T-helper 17 cell (primary cell): ENCODE measurements at regions not wholly inside any gene's neighbourhood (a gene's known extent, or its start where the extent isn't known, plus 50 kb on each side); places are given as distances from the start of the nearest gene placed in this dataset.

Experiments used
- ATAC-seq: fragments of 150-1000 bp; cut with Tn5 transposase; 2 replicates; pipeline ENCODE4 v1.10.0; 2021; ENCODE audit warnings: mild to moderate bottlenecking, moderate library complexity
- DNase-seq, 3 donors: peaks; one replicate each; pipeline versions ENCODE4 v3.0.0 to v3.0.0-alpha.2; 2020 to 2021
- H3K9me3 ChIP-seq: one replicate; pipeline ENCODE4 v1.7.0; 2013; ENCODE audit warnings: low read length, mild to moderate bottlenecking; ENCODE audit not compliant: control insufficient read depth, poor library complexity, severe bottlenecking
- H3K27ac Mint-ChIP-seq: one replicate; pipeline ENCODE4 v1.8.0; 2022; ENCODE audit warnings: mild to moderate bottlenecking, moderate library complexity, mixed read lengths
- H3K27me3 Mint-ChIP-seq: one replicate; pipeline ENCODE4 v1.8.0; 2022; ENCODE audit warnings: mixed read lengths
- H3K36me3 Mint-ChIP-seq: one replicate; pipeline ENCODE4 v1.8.0; 2022; ENCODE audit warnings: low read depth, mixed read lengths
- H3K4me1 Mint-ChIP-seq: one replicate; pipeline ENCODE4 v1.8.0; 2022; ENCODE audit warnings: mild to moderate bottlenecking, mixed read lengths
- H3K4me3 Mint-ChIP-seq: one replicate; pipeline ENCODE4 v1.8.0; 2022; ENCODE audit warnings: mild to moderate bottlenecking, moderate library complexity, mixed read lengths

DNA sequence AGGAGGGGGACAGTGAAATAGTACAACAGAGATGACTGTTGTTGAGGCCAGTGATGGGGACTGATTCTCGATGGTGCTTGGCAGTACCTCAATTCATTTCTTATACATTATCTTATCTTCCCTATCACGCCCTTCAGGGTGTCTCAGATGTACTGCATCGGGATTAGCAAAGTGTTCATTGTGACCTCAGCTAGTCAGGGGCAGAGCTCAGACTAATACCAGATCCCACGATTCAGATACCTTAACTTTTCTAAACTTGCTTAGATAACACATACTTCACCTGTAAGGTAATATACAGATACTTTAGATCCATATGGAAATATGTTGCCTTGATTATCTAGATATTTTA lies 720.6 kb downstream of the EFNB2 start:
- no peak for ATAC-seq
- H3K4me3 Mint-ChIP-seq = no peak overlapping the region
- no peaks in the 10 kb centered on the region for H3K4me1 Mint-ChIP-seq

DNA sequence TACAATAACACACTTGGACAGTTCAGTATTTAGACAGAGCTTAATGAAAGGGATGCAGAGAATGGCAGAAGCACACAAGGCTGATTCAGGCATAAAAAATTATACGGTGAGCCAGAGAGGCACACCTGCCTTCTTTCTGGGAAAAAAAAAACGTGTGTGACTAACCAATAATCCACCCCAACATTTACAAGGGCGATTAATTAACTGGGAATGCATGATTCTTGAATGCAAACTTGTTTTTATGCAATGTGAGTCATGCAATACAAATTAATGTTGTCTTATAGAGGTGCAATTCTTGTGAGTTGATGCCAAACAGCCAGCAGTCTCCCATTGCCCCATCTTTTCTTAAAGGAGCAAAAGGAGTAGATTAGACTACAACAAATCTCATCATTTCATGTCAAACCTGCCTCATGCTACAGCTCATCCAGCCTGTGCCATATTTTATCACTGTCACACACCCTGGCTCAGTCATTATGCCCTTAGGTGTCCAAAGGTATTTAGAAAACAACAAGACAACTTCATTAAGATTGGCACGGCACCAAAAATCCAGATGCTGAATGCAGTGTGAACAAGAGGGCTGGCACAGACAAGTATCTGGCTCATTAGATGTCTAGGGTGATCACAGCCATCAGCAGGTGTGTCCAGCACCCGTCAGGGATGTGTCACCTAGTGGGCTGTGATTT lies 721.1 kb downstream of the EFNB2 start:
- H3K36me3 Mint-ChIP-seq = no peaks in the 10 kb centered on the region
- H3K27me3 Mint-ChIP-seq = peaks cover 6% of the 10 kb centered on the region
- no peak overlapping the region for H3K27ac Mint-ChIP-seq
- H3K4me1 Mint-ChIP-seq = no peaks in the 10 kb centered on the region
- ATAC-seq = no peak
- H3K9me3 ChIP-seq = no peaks in the 10 kb centered on the region
- no peak overlapping the region for H3K4me3 Mint-ChIP-seq
- DNase-seq = no peak

More for the DNA sequence above, 720.6 kb downstream of the EFNB2 start:
- Mint-ChIP-seq H3K36me3 (no peaks in the 10 kb centered on the region), H3K27ac (no peak overlapping the region), H3K27me3 (peaks cover 6% of the 10 kb centered on the region)
- no peaks in the 10 kb centered on the region for H3K9me3 ChIP-seq
- no peak for DNase-seq

DNA sequence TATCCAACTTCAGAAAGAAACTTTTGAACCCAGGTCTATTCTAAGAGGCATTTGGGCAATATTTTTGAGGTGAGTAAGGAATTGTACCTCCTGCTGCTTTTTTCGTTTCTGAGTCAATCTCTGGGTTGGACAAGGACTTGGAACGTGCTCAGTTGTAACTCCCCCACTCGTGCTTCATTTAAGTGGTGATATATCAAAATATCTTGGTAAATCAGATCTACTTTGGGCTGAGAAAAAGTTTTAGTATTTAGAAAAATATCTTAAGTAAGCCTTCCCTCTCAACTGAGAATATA lies 728.9 kb downstream of the EFNB2 start:
- Mint-ChIP-seq H3K36me3 (no peaks in the 10 kb centered on the region), H3K27me3 (no peaks in the 10 kb centered on the region), H3K27ac (no peak overlapping the region), H3K4me3 (no peak overlapping the region), H3K4me1 (no peaks in the 10 kb centered on the region)
- DNase-seq (no peak), ATAC-seq (no peak)
- H3K9me3 ChIP-seq = no peaks in the 10 kb centered on the region

DNA sequence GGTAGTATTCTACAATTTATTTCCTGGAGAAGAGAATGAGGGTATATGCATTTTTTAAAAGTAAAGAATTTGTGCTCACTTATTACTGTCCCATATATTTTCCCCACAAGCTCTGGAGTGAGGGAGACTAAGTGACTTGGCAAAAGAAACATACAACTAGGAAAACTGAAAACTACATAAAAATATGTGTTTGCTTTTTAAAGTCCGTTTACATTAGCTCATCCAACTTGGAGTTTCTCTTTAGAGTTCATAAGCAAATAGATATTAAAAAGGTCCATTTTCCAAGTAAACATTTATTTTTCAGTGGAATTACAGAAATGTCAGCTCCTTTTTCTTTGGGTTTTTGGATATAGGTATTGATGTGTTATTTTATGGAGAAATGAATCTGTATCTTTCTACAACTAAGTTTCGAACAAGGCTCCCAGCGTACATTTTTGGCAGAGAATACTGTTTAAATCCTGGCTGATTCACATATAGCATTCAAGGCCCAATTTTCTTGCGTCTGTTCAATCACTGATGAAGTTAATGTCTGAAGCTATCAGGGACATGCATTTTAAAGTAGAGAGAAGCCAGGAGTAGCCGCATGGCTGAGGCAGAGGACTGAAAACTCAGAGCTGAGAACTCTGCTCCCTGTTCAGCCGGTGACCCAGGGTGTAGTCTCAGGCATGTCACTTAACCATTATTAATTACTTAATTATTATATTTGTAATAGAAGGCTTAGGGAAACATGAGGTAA lies 729.4 kb downstream of the EFNB2 start:
- Mint-ChIP-seq H3K27me3 (no peaks in the 10 kb centered on the region), H3K4me3 (no peak overlapping the region), H3K36me3 (no peaks in the 10 kb centered on the region), H3K27ac (no peak overlapping the region), H3K4me1 (no peaks in the 10 kb centered on the region)
- ATAC-seq = no peak
- no peaks in the 10 kb centered on the region for H3K9me3 ChIP-seq
- DNase-seq = no peak

DNA sequence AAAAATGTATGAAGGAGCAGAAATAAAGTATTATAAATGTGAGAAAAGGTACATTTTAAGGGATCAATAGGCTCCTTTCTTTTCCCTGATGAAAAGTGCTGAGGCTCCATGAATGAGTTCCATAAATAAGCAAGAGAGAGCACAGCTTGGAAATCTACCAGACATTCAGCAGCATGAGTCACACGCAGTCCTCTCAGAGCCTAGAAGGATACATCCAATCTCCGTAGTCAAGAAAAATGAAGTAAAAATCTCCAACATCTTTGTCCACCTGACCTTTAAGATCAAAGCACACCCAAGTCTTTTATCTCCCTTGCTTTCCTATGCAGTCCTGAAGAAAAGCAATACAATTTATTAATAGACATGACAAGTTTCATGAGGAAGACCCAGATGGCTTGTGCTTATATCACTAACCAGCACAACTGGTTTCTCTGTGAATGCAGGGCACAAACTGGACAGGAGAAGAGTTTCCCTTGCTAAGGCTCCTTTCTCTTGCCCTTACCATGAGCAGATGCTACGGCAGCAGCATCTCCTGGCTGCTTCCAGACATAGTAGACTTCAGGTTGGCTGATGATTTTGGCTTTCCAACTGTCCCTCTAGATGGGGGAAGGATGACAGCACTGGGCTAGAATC lies 730.8 kb downstream of the EFNB2 start:
- H3K27ac Mint-ChIP-seq = no peak overlapping the region
- DNase-seq = no peak
- no peaks in the 10 kb centered on the region for H3K36me3 Mint-ChIP-seq
- no peaks in the 10 kb centered on the region for H3K27me3 Mint-ChIP-seq
- no peaks in the 10 kb centered on the region for H3K9me3 ChIP-seq
- no peaks in the 10 kb centered on the region for H3K4me1 Mint-ChIP-seq
- no peak overlapping the region for H3K4me3 Mint-ChIP-seq
- ATAC-seq = no peak

DNA sequence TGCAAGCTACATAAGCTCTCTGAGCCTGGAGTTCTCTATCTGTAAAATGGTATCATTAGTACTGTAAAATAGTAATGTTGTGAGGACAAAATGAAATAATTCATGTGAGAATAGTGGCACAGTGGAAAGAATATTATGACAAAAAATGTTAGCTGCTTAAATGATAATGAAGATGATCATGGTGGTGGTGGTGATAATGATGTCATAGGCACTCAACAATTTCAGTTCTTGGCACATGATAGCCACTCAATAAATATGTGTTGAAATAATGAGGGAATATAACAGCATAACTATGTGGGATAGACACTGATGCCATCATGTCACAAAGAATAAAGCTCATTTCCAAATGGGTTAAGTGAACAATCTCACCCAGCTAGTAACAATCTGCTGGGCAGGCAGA lies 736.3 kb downstream of the EFNB2 start:
- ATAC-seq (no peak), DNase-seq (no peak)
- Mint-ChIP-seq H3K4me1 (no peaks in the 10 kb centered on the region), H3K27me3 (no peaks in the 10 kb centered on the region), H3K4me3 (no peak overlapping the region), H3K36me3 (no peaks in the 10 kb centered on the region), H3K27ac (no peak overlapping the region)
- H3K9me3 ChIP-seq = no peaks in the 10 kb centered on the region

DNA sequence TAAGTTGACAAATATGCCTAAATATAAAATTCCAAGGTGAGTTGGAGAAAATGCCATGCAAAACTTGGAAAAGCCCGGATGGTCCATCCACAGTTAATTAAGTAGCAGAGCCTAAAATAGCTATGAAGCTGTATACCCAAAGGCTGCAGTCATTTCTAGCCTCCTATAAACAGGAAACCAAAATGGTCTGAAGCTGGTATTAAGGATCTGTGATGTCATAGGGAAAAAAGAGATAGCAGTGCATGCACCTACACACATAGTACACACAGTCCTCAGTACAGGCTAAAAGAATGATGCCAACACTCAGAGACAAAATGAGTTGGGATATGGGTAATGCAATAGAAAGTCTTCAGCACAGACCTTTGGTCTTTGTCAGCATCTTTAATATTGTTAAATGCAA lies 736.9 kb downstream of the EFNB2 start:
- ATAC-seq (no peak), DNase-seq (no peak)
- H3K9me3 ChIP-seq = no peaks in the 10 kb centered on the region
- Mint-ChIP-seq H3K4me1 (no peaks in the 10 kb centered on the region), H3K27ac (no peak overlapping the region), H3K4me3 (no peak overlapping the region), H3K27me3 (no peaks in the 10 kb centered on the region), H3K36me3 (no peaks in the 10 kb centered on the region)

DNA sequence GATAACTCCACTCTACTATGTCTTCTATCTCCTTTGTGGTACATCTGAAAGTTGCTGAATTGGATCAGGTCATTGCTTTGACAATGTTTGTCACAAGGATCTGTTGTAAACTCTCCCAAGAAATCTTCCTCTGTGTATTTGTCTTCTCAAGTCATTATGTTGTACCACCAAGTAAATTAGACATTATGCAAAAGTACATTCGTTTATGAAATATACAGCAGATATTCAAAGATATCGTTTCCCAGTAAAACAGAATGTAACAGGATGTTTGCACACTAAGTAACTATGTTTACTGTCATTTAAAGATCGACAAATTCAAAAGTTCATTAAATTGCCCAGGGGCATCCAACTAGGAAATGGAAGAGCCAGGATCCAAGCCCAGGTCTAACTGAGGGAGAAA lies 739.4 kb downstream of the EFNB2 start:
- no peaks in the 10 kb centered on the region for H3K27me3 Mint-ChIP-seq
- ATAC-seq (no peak), DNase-seq (no peak)
- no peak overlapping the region for H3K27ac Mint-ChIP-seq
- H3K36me3 Mint-ChIP-seq = no peaks in the 10 kb centered on the region
- H3K4me3 Mint-ChIP-seq = no peak overlapping the region
- no peaks in the 10 kb centered on the region for H3K9me3 ChIP-seq
- no peaks in the 10 kb centered on the region for H3K4me1 Mint-ChIP-seq

DNA sequence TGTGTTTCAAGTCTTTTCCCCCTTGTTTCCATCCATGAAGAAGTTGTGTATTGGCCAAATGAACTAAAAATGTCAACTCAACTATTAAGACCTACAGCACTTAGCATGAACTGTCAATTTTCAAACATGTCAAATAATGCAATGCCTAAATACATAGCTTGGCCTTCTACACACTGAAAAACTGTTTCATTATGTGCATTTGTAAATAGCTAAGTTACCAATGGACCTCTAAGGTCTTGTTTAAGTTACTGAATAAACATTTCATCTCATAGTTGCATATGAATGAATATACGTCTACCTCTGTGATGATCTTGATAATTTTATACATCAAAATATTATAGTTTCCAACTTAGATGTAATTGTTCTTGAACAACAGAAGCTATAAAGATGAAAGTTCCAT lies 744.5 kb downstream of the EFNB2 start:
- H3K4me1 Mint-ChIP-seq = no peaks in the 10 kb centered on the region
- ATAC-seq (no peak), DNase-seq (no peak)
- no peak overlapping the region for H3K4me3 Mint-ChIP-seq
- no peaks in the 10 kb centered on the region for H3K36me3 Mint-ChIP-seq
- no peaks in the 10 kb centered on the region for H3K27me3 Mint-ChIP-seq
- no peak overlapping the region for H3K27ac Mint-ChIP-seq
- no peaks in the 10 kb centered on the region for H3K9me3 ChIP-seq

DNA sequence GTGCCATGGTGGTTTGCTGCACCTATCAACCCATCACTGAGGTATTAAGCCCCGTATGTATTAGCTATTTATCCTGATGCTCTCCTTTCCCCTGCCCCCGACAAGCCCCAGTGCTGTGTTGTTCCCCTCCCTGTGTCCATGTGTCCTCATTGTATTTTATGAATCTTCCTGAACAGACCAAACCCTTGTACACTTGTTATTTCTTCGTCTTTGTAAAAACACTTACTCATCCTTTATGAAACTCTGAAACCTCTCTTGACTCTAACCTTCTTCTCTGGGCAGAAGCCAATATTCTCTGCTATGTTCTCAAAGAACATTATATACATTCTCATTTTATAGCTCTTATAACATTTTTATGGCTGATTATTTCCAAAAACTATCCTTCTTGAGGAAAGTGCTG lies 746.9 kb downstream of the EFNB2 start:
- ATAC-seq (no peak), DNase-seq (no peak)
- H3K9me3 ChIP-seq = no peaks in the 10 kb centered on the region
- H3K36me3 Mint-ChIP-seq = no peaks in the 10 kb centered on the region
- no peaks in the 10 kb centered on the region for H3K27me3 Mint-ChIP-seq
- no peaks in the 10 kb centered on the region for H3K4me1 Mint-ChIP-seq
- H3K4me3 Mint-ChIP-seq = no peak overlapping the region
- no peak overlapping the region for H3K27ac Mint-ChIP-seq

DNA sequence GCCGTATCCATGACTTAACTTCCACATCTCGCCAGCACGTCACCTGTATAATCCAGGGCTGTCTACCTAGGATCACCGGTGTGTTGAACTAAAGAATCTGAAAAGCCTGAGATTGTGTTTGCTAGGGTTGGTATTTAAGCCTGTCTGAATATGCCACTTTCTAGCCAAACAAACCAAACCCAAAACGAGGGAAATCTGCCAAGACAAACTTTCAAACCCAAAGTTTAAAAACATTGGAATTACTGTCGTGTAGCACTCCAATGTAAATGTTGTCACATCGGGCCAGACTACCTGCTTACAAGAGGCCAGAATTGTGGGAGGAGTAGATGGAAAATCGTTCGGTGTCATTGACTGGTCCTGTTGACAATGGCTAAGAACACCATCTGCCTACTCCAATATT lies 747.8 kb downstream of the EFNB2 start:
- Mint-ChIP-seq H3K4me3 (no peak overlapping the region), H3K27me3 (no peaks in the 10 kb centered on the region), H3K4me1 (no peaks in the 10 kb centered on the region), H3K36me3 (no peaks in the 10 kb centered on the region), H3K27ac (no peak overlapping the region)
- ATAC-seq = no peak
- no peaks in the 10 kb centered on the region for H3K9me3 ChIP-seq
- no peak for DNase-seq

DNA sequence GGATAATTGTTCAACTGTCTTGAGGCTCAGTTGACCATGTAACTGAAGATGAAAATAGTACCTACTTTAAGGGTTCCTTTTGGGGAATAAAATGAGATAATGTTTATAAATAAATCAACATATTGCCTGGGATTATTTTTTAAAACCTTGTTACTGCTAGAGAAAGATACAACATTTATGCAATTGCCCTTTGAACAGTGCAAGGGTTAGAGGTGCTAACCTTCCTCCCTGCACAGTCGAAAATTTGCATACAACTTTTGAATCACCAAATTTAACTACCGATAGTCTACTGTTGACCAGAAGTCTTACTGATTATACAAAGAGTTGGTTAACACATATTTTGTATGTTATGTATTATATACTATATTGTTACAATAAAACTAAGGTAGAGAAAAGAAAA lies 750.0 kb downstream of the EFNB2 start:
- no peak overlapping the region for H3K27ac Mint-ChIP-seq

DNA sequence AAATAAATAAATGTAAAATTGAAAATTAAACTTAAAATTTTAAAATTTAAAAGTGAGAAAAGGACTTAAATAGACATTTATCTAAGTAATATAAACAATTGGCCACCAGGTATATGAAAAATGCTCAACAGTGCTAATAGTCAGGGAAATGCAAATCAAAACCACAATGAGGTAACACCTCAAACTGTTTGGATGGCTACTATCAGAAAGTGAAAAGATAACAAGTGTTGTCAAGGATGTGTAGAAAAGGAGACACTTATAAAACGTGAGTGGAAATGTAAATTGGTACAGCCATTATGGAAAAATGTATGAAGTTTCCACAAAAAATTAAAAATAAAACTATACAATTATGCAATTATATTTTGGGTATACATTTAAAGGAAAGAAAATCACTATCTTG lies 752.2 kb downstream of the EFNB2 start:
- DNase-seq = no peak
- no peak for ATAC-seq
- no peak overlapping the region for H3K4me3 Mint-ChIP-seq
- no peaks in the 10 kb centered on the region for H3K27me3 Mint-ChIP-seq
- H3K9me3 ChIP-seq = no peaks in the 10 kb centered on the region
- H3K4me1 Mint-ChIP-seq = no peaks in the 10 kb centered on the region
- no peaks in the 10 kb centered on the region for H3K36me3 Mint-ChIP-seq
- H3K27ac Mint-ChIP-seq = no peak overlapping the region

More for the DNA sequence above, 750.0 kb downstream of the EFNB2 start:
- Mint-ChIP-seq H3K27me3 (no peaks in the 10 kb centered on the region), H3K4me3 (no peak overlapping the region), H3K4me1 (no peaks in the 10 kb centered on the region), H3K36me3 (no peaks in the 10 kb centered on the region)
- DNase-seq (no peak), ATAC-seq (no peak)
- H3K9me3 ChIP-seq = no peaks in the 10 kb centered on the region

DNA sequence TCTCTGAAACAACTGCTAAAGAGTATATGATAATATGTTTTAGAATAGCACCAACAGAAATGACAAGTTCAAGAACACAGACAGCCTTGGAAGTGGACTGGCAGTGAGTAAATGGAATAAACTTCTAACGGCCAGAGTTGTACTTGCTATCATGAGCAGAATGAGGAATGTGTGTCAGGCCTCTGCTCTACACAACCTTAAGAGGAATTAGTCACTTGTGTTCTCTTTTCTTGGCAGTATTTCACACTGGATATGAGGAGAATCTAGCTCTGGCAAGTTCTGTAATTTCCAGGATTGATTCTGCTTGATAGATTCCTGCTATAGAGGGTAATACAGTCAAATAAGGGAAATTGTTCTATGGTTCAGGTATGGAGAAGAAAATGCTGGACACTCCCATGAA lies 757.3 kb downstream of the EFNB2 start:
- DNase-seq (no peak), ATAC-seq (no peak)
- no peaks in the 10 kb centered on the region for H3K9me3 ChIP-seq
- Mint-ChIP-seq H3K4me3 (no peak overlapping the region), H3K27ac (no peak overlapping the region), H3K4me1 (no peaks in the 10 kb centered on the region), H3K27me3 (no peaks in the 10 kb centered on the region), H3K36me3 (no peaks in the 10 kb centered on the region)
